ENCODE measurements at regions not wholly inside any gene's neighbourhood (a gene's known extent, or its start where the extent isn't known, plus 50 kb on each side); places are given as distances from the start of the nearest gene placed in this dataset.
"Not testable (repeated sequence)": the region's sequence is repeated elsewhere in the genome, so short reads cannot be mapped to it uniquely, and the experiment has no call there.

DNA sequence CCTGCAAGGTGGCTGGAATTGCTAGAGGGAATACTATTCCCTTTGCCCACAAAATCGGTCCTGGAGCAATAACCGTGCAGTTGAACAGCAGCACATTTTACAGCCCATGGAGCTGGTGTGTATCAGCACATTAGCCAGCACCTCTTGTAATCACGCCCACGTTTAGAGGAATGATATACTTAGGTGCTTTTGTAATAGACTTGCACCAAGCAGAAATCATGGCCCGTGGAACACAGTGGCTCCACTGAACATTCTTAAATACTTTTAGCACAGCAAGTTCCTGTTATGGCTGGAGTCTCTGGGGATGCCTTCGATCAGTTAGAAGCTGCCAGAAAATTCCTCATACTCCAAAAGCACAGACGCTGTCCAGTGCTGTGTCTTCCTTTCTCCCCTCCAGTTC lies 218.1 kb upstream of the FAM78B start:
- DNase-seq (ENCODE audit: low read depth in 4 of 4, low spot score in 2 of 4) = no peak

- no peak for DNase-seq (ENCODE audit: low read depth in 4 of 4, low spot score in 2 of 4)
Measured at GRCh38 chr1:166390366-166391033, 223.7 kb upstream of the FAM78B start.

- no peak for DNase-seq (ENCODE audit: low read depth in 4 of 4, low spot score in 2 of 4)
Measured at GRCh38 chr1:166391279-166392066, 224.7 kb upstream of the FAM78B start.

DNA sequence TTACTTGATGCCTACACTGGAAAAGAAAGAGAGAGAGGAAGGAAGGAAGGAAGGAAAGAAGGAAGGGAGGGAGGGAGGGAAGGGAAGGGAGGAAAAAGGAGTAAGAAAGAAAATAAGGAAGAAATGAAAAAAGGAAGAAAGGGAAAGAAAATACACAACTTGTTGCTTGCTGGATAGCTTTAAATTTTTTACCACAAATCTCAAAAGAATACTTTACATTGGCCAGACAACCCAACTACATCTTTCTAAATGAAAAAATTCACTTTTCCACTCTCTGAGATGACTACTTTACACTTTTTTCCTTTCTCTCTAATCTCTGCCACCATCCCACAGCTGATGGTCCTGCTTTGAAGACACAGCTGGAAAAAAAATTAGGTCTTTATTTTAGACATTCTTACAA lies 228.9 kb upstream of the FAM78B start:
- DNase-seq (ENCODE audit: low read depth in 4 of 4, low spot score in 2 of 4) = no peak

DNA sequence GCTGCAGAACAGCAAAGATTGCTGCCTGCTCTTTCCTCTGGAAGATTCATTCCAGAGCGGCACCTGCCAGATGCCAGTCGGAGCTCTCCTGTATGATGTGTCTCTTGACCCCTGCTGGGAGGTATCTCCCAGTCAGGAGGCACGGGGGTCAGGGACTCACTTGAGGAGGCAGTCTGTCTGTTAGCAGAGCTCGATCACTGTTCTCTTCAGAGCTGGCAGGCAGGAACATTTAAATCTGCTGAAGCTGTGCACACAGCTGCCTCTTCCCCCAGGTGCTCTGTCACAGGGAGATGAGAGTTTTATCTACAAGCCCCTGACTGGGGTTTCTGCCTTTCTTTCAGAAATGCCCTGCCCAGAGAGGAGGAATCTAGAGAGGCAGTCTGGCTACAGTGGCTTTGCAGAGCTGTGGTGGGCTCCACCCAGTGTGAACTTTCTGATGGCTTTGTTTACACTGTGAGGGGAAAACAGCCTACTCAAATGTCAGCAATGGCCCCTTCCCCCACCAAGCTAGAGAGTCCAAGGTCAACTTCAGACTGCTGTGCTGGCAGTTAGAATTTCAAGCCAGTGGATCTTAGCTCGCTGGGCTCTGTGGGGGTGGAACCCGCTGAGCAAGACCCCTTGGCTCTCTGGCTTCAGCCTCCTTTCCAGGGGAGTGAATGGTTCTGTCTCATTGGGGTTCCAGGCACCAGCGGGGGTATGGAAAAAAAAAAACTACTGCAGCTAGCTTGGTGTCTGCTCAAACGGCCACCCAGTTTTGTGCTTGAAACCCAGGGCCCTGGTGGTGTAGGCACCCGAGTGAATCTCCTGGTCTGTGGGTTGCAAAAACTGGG lies 242.7 kb upstream of the FAM78B start:
- DNase-seq (ENCODE audit: low read depth in 4 of 4, low spot score in 2 of 4) = not testable (repeated sequence)

DNA sequence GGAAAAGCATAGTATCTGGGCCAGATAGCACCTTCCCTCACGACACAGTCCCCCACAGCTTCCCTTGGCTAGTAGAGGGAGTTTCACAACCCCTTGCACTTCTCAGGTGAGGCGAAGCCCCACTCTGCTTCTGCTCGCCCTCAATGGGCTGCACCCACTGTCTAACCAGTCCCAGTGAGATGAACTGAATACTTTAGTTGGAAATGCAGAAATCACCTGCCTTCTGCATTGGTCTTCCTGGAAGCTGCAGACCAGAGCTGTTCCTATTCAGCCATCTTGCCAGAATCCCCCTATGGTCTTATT lies 243.2 kb upstream of the FAM78B start:
- no peak for DNase-seq (ENCODE audit: low read depth in 4 of 4, low spot score in 2 of 4)

DNA sequence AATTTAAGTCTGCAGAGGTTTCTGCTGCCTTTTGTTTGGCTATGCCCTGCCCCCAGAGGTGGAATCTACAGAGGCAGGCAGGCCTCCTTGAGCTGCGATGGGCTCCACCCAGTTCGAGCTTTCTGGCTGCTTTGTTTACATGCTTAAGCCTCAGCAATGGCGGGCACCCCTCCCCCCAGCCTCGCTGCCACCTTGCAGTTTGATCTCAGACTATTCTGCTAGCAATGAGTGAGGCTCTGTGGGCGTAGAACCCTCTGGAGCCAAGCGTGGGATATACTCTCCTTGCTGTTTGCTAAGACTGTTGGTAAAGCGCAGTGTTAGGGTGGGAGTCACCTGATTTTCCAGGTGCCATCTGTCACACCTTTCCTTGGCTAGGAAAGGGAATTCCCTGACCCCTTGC lies 250.0 kb upstream of the FAM78B start:
- not testable (repeated sequence) for DNase-seq (ENCODE audit: low read depth in 4 of 4, low spot score in 2 of 4)

DNA sequence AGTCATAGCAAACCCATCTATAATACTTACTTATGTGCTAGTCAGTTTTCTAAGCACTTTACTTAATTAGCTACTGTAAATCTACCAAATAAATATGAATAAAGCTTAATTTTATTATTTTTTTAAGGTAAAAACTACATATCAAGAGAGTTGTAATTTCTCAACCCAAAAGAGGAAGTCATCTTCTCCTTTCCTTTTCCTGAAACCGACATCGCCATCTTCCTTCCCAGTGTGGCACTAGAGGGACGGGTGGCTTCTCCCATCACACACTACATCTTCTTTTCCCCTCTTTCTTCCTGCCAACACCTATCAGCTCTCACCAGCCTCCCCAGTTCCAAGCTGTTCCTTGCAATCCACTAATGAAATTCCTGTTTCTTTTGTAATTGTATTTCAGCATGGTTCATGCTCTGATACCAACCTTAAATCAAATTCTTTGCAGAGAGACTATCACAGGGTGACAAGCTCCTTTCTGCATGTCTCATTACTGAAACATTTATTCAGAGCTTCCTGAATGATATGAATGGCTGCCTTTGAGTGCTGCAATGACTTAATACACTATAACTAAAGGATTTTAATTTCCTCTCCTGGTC lies 251.6 kb upstream of the FAM78B start:
- DNase-seq (ENCODE audit: low read depth in 4 of 4, low spot score in 2 of 4) = no peak

DNA sequence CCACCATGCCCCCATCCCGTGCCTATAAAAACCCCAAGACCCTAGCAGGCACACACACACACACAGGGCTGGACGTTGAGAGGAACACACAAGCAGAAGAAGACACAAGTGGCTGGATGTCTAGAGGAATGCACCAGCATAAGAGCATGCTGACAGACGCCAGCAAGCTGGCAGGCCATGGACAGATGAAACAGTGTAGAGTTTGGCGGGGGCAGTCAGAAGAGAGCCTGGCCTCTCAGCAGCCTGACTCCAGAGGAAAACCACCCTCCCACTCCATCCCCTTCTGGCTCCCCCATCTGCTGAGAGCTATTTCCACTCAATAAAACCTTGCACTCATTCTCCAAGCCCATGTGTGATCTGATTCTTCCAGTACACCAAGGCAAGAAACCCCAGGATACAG lies 255.8 kb upstream of the FAM78B start:
- DNase-seq (ENCODE audit: low read depth in 4 of 4, low spot score in 2 of 4) = not testable (repeated sequence)

DNA sequence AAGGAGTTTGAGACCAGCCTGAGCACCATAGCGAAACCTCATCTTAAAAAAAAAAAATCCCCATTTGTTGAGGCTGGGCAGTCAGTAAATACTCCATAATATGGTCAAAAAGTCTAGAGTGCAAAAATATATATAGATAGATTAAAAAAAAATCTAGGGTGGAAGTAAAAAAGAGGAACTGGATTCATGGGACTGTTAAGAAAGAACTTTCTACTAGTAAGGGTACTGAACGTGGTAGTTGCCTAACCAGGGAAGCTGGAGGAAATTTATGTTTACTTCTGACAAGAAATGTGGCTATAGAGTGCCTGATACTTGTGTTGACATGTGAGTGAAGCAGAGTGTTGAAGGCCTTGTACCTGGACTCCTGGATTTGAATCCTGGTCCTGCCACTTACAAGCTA lies 265.9 kb upstream of the FAM78B start:
- no peak for DNase-seq (ENCODE audit: low read depth in 4 of 4, low spot score in 2 of 4)

- peak; percentile 6 to 24 (median 15) for DNase-seq (ENCODE audit: low read depth in 4 of 4, low spot score in 2 of 4)
Measured at GRCh38 chr1:166433404-166434304, 266.9 kb upstream of the FAM78B start.

- no peak for DNase-seq (ENCODE audit: low read depth in 4 of 4, low spot score in 2 of 4)
Measured at GRCh38 chr1:166457700-166458099, 290.9 kb upstream of the FAM78B start.

DNA sequence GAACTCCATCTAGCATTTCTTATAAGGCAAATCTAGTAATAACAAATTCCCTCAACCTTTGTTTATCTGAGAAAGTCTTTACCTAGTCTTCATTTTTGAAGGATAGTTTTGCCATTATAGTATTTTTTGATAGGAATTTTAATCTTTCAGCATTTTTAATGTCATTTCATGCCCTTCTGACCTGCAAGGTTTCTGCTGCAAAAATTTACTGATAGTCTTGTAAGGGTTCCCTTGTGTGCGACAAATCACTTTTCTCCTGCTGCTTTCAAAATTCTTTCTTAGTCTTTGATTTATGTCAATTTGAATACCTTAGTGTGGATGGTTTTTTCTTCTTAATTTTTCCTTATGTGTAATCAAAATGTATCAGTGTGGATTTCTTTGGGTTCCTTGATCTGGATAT lies 297.5 kb upstream of the FAM78B start:
- DNase-seq (ENCODE audit: low read depth in 4 of 4, low spot score in 2 of 4) = no peak

GRCh38 chr1:166470014-166470413 lies 303.2 kb upstream of the FAM78B start:
- no peak for DNase-seq (ENCODE audit: low read depth in 4 of 4, low spot score in 2 of 4)

DNA sequence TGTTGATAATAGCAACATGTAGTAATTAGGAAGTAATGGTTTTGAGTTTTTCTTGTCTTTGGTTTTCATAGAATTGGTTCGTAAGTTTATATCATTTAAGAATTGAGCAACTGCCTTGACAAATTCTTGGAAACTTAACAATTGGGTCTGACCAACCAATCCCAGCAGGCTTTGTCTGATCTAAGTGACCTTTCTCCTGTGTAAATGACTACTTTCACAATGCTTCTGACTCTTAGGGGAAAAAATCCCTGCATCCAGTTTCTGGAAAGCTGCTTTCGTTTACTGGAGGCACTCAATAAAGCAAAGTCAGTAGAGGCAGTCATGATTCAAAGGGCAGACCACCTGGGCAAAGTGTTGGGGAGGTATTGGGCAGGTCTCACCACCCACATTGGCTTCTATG lies 303.6 kb upstream of the FAM78B start:
- DNase-seq (ENCODE audit: low read depth in 4 of 4, low spot score in 2 of 4) = no peak

DNA sequence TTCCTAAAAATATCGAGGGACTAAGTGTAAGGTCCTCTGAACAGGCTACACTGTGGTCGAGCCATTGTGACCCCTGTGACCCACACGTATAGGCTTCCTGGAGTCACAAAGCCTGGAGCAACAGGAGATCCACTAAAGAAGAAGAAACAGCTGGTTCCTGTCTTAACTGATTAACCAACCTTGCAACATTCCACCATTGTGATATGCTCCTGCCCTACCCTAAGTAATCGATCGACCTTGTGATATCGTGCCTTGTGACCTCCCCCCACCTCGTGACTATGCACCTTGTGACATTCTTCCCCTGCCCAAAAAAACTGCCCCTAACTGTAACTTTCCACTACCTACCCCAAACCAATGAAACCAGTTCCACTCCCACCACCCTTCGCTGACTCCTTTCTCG lies 304.6 kb upstream of the FAM78B start:
- DNase-seq (ENCODE audit: low read depth in 4 of 4, low spot score in 2 of 4) = no peak

DNA sequence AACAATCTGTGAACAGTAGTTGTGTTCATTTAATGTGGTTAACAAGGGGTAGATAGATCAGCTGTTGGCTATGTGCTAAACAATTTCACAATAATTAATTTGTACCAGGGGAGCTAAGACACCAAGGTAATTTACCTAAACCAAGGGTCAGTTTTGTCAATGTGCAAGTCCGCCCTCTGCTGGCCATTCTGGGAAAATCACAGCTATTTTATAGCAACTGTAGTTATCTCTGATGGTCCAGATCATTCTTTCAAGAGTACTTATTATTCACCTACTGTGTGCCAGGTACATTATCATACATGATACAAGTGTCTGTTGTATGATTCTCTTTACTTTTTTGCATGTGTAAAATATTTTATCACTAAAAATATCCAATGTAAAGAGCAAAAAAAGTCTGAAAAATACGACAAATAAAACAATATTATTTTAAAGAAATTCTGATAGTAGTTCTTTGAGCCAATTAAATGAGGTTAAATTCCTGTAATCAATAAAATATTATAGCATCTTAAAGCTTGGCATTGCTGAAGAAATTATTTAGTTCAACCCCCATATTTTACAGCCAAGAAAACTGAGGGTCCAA lies 312.3 kb upstream of the FAM78B start:
- peak in 1 of 4 donors; percentile 38 for DNase-seq (ENCODE audit: low read depth in 4 of 4, low spot score in 2 of 4)

GRCh38 chr1:166484471-166484870 lies 317.7 kb upstream of the FAM78B start:
- no peak for DNase-seq (ENCODE audit: low read depth in 4 of 4, low spot score in 2 of 4)

GRCh38 chr1:166484871-166485270 lies 318.1 kb upstream of the FAM78B start:
- DNase-seq (ENCODE audit: low read depth in 4 of 4, low spot score in 2 of 4) = no peak

DNA sequence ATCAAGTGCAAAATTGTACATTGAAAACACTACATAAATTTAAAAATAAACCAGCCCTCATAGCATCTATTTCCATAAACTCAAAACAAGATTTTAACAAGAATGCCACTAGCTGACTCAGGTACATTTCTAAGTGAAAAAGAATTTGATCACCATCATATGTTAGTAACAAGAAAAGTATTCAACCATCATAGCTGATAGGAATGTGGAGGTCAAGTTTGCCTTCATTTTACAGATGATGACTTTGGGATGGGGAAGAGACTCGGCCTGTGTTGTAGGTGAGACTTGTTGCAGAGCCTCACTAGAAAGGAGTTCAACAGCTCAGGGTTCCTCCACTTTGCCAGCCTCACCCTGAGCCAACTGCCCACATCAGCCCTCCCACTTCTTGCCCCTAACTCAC lies 318.8 kb upstream of the FAM78B start:
- no peak for DNase-seq (ENCODE audit: low read depth in 4 of 4, low spot score in 2 of 4)
